ENCODE measurements at regions not wholly inside any gene's neighbourhood (a gene's known extent, or its start where the extent isn't known, plus 50 kb on each side); places are given as distances from the start of the nearest gene placed in this dataset.
A peak's percentile ranks its signal among the peaks of the same experiment; 100 is the strongest.

GRCh38 chr9:129321286-129322021, 143.4 kb upstream of the IER5L start:
- H3K4me2 ChIP-seq, result peak overlapping the region; percentile 98
- peak overlapping the region; percentile 80; the same call in 1 of the 2 replicates for H3K9ac ChIP-seq

GRCh38 chr9:129320575-129321285, 142.7 kb upstream of the IER5L start:
- Histone ChIP-seq H3K4me2 (peak overlapping the region; percentile 98), H3K9ac (peak overlapping the region; percentile 80), H3K36me3 (ENCODE audit: insufficient read depth) (no peaks in the 10 kb centered on the region), H2AFZ (ENCODE audit: low read depth) (peak overlapping the region; percentile 29), H3K4me1 (ENCODE audit: low read depth, poor library complexity, severe bottlenecking) (peaks cover 62% of the 10 kb centered on the region), H4K20me1 (ENCODE audit: insufficient read depth) (no peaks in the 10 kb centered on the region), H3K79me2 (ENCODE audit: insufficient read depth, low read depth) (no peaks in the 10 kb centered on the region), H3K27ac (peak overlapping the region; percentile 95), H3K4me3 (IDR thresholded peaks at IDR 0.05; ENCODE audit: insufficient read depth, low read depth, low read length) (no peak overlapping the region), H3K27me3 (ENCODE audit: insufficient read depth, low read depth) (no peaks in the 10 kb centered on the region)
- peak; percentile 47 for TF ChIP-seq CTCF (conservative IDR thresholded peaks at IDR 0.05; ENCODE audit: low read depth, low read length)

More at GRCh38 chr9:129321286-129322021, 143.4 kb upstream of the IER5L start:
- peak overlapping the region; percentile 95 for H3K27ac ChIP-seq
- H3K4me1 ChIP-seq (ENCODE audit: low read depth, poor library complexity, severe bottlenecking), result peaks cover 65% of the 10 kb centered on the region
- H3K79me2 ChIP-seq (ENCODE audit: insufficient read depth, low read depth), result no peaks in the 10 kb centered on the region
- H3K36me3 ChIP-seq (ENCODE audit: insufficient read depth), result no peaks in the 10 kb centered on the region
- no peak for TF ChIP-seq CTCF (conservative IDR thresholded peaks at IDR 0.05; ENCODE audit: low read depth, low read length)
- H2AFZ ChIP-seq (ENCODE audit: low read depth), result peak overlapping the region; percentile 29; the same call in 1 of the 2 replicates
- H4K20me1 ChIP-seq (ENCODE audit: insufficient read depth), result no peaks in the 10 kb centered on the region
- H3K27me3 ChIP-seq (ENCODE audit: insufficient read depth, low read depth), result no peaks in the 10 kb centered on the region
- no peak overlapping the region for H3K4me3 ChIP-seq (IDR thresholded peaks at IDR 0.05; ENCODE audit: insufficient read depth, low read depth, low read length)

- Histone ChIP-seq H3K27ac (peak overlapping the region; percentile 95), H3K79me2 (ENCODE audit: insufficient read depth, low read depth) (no peaks in the 10 kb centered on the region), H4K20me1 (ENCODE audit: insufficient read depth) (no peaks in the 10 kb centered on the region), H3K36me3 (ENCODE audit: insufficient read depth) (no peaks in the 10 kb centered on the region), H3K4me3 (IDR thresholded peaks at IDR 0.05; ENCODE audit: insufficient read depth, low read depth, low read length) (no peak overlapping the region), H3K4me1 (ENCODE audit: low read depth, poor library complexity, severe bottlenecking) (peaks cover 59% of the 10 kb centered on the region), H3K27me3 (ENCODE audit: insufficient read depth, low read depth) (no peaks in the 10 kb centered on the region), H3K9ac (peak overlapping the region; percentile 80), H3K4me2 (peak overlapping the region; percentile 98), H2AFZ (ENCODE audit: low read depth) (peak overlapping the region; percentile 29; the same call in 1 of the 2 replicates)
- TF ChIP-seq CTCF (conservative IDR thresholded peaks at IDR 0.05; ENCODE audit: low read depth, low read length), result no peak
Observed at GRCh38 chr9:129319938-129320481, 141.9 kb upstream of the IER5L start.

GRCh38 chr9:129319076-129319937, 141.2 kb upstream of the IER5L start:
- TF ChIP-seq CTCF (conservative IDR thresholded peaks at IDR 0.05; ENCODE audit: low read depth, low read length), result no peak
- H2AFZ ChIP-seq (ENCODE audit: low read depth), result peak overlapping the region; percentile 29; the same call in 1 of the 2 replicates
- H3K4me2 ChIP-seq, result peak overlapping the region; percentile 98
- H3K4me1 ChIP-seq (ENCODE audit: low read depth, poor library complexity, severe bottlenecking), result peaks cover 53% of the 10 kb centered on the region
- H3K27ac ChIP-seq, result peak overlapping the region; percentile 95
- H3K27me3 ChIP-seq (ENCODE audit: insufficient read depth, low read depth), result no peaks in the 10 kb centered on the region
- no peak overlapping the region for H3K4me3 ChIP-seq (IDR thresholded peaks at IDR 0.05; ENCODE audit: insufficient read depth, low read depth, low read length)
- H4K20me1 ChIP-seq (ENCODE audit: insufficient read depth), result no peaks in the 10 kb centered on the region
- no peaks in the 10 kb centered on the region for H3K79me2 ChIP-seq (ENCODE audit: insufficient read depth, low read depth)
- H3K36me3 ChIP-seq (ENCODE audit: insufficient read depth), result no peaks in the 10 kb centered on the region
- peak overlapping the region; percentile 80; the same call in 1 of the 2 replicates for H3K9ac ChIP-seq
